GM12878 (cell line): ENCODE measurements at regions not wholly inside any gene's neighbourhood (a gene's known extent, or its start where the extent isn't known, plus 50 kb on each side); places are given as distances from the start of the nearest gene placed in this dataset.

Experiments used
- ATAC-seq: fragments of 200-7000 bp; cut with Tn5 transposase; 3 replicates; pipeline ENCODE4 v1.9.1; 2020; ENCODE audit warnings: mild to moderate bottlenecking, moderate library complexity
- BruUV-seq: library from RNA; stranded (reverse); fragments of 400-500 nt; replicated peaks from 2 replicates; lab custom pipeline; 2021; lab: Mats Ljungman, UMichigan
- CTCF ChIA-PET: fragments of 300-600 bp; sonication (Branson Sonifier 250); formaldehyde crosslinking; extraction: SDS; loops from one replicate; lab custom pipeline; 2021; ENCODE audit warnings: inconsistent platforms; lab: Yijun Ruan, JAX
- POLR2A ChIA-PET: fragments of 350-600 bp; formaldehyde crosslinking; extraction: SDS; loops from one replicate; lab custom pipeline; 2021; ENCODE audit warnings: inconsistent platforms; lab: Charles Lee
- RAD21 ChIA-PET: fragments of 300-600 bp; sonication (Branson Sonifier 250); formaldehyde crosslinking; loops from one replicate; lab custom pipeline; 2023; ENCODE audit warnings: antibody characterized with exemption; ENCODE audit not compliant: unreplicated experiment; lab: Charles Lee
- SMC1A ChIA-PET: fragments of 300-600 bp; sonication (Branson Sonifier 250); formaldehyde crosslinking; loops from one replicate; lab custom pipeline; 2023; ENCODE audit not compliant: unreplicated experiment, uncharacterized antibody; lab: Charles Lee
- DNase-seq: peaks from one replicate; pipeline ENCODE4 v3.0.0-alpha.2; 2011; ENCODE audit warnings: low read depth, low spot score
- FAIRE-seq: peaks from 3 replicates; lab custom pipeline; 2011; peaks lifted over from hg19 to GRCh38; lab: Jason Lieb, UNC
- H2AFZ ChIP-seq: 2 replicates; pipeline ENCODE4 v1.6.0; 2011; ENCODE audit warnings: low read depth, low read length, control low read depth; ENCODE audit not compliant: control insufficient read depth
- H3K27ac ChIP-seq: 2 replicates; pipeline ENCODE4 v1.5.1; 2011; ENCODE audit warnings: control low read depth; ENCODE audit not compliant: control insufficient read depth, insufficient read depth
- H3K27me3 ChIP-seq, 2 experiments: replicated peaks in 1 of 2; 2 replicates each; pipeline versions ENCODE4 v1.6.0 to v1.6.1; 2011; ENCODE audit warnings: low read length in 1 of 2; ENCODE audit not compliant: control insufficient read depth in 2 of 2, insufficient read depth in 2 of 2
- H3K36me3 ChIP-seq, 2 experiments: 2 replicates each; pipeline ENCODE4 v1.5.1; 2011; ENCODE audit warnings: low read length in 1 of 2; ENCODE audit not compliant: control insufficient read depth in 2 of 2, insufficient read depth in 2 of 2
- H3K4me1 ChIP-seq: 2 replicates; pipeline ENCODE4 v1.6.1; 2011; ENCODE audit warnings: mild to moderate bottlenecking, low read length, moderate library complexity, mixed read lengths; ENCODE audit not compliant: control insufficient read depth, insufficient read depth
- H3K4me2 ChIP-seq: 2 replicates; pipeline ENCODE4 v1.6.0; 2011; ENCODE audit warnings: control low read depth; ENCODE audit not compliant: control insufficient read depth, insufficient read depth
- H3K4me3 ChIP-seq: fragments of 200-600 bp; sonication (generic); 2 replicates; pipeline ENCODE4 v1.5.1; 2016
- H3K79me2 ChIP-seq: 2 replicates; pipeline ENCODE4 v1.6.0; 2011; ENCODE audit warnings: low read length; ENCODE audit not compliant: control insufficient read depth, insufficient read depth
- H3K9ac ChIP-seq: 2 replicates; pipeline ENCODE4 v1.8.0; 2011; ENCODE audit warnings: low read length, control low read depth, mixed read lengths; ENCODE audit not compliant: control insufficient read depth, insufficient read depth
- H3K9me3 ChIP-seq: replicated peaks from 3 replicates; pipeline ENCODE4 v1.5.1; 2011; ENCODE audit warnings: mild to moderate bottlenecking, low read length; ENCODE audit not compliant: control insufficient read depth, insufficient read depth
- H4K20me1 ChIP-seq: 2 replicates; pipeline ENCODE4 v1.6.0; 2011; ENCODE audit not compliant: control insufficient read depth, insufficient read depth
- ATF7 ChIP-seq: fragments of 450-650 bp; IDR thresholded peaks from 2 replicates; pipeline ENCODE4 v1.6.1; 2016; ENCODE audit warnings: low read depth, mild to moderate bottlenecking
- CEBPB ChIP-seq, 2 experiments: fragments of 150-350 bp in 1 of 2; IDR thresholded peaks; 2 replicates each; pipeline ENCODE4 v1.6.1; 2012 to 2014; ENCODE audit warnings: low read depth in 2 of 2, low read length in 2 of 2, borderline replicate concordance in 1 of 2, inconsistent platforms in 1 of 2
- FOXM1 ChIP-seq: IDR thresholded peaks from 2 replicates; pipeline ENCODE4 v1.6.1; 2012; ENCODE audit warnings: low read depth, mild to moderate bottlenecking, inconsistent platforms, low read length, moderate library complexity
- HDAC2 ChIP-seq: fragments of 200-600 bp; sonication (generic); IDR thresholded peaks from 2 replicates; pipeline ENCODE4 v1.6.1; 2017
- JUND ChIP-seq: IDR thresholded peaks from 2 replicates; pipeline ENCODE4 v1.6.1; 2012; ENCODE audit warnings: low read depth, mild to moderate bottlenecking, low read length, improper control_type of control experiment, moderate library complexity
- MEF2A ChIP-seq: IDR thresholded peaks from 2 replicates; pipeline ENCODE4 v1.6.1; 2011; ENCODE audit warnings: low read depth, mild to moderate bottlenecking, low read length, moderate library complexity; ENCODE audit not compliant: insufficient read depth
- MTA2 ChIP-seq: fragments of 450-650 bp; IDR thresholded peaks from 2 replicates; pipeline ENCODE4 v1.6.1; 2016; ENCODE audit warnings: low read depth, mild to moderate bottlenecking, moderate library complexity
- MTA3 ChIP-seq: IDR thresholded peaks from 2 replicates; pipeline ENCODE4 v1.6.1; 2012; ENCODE audit warnings: low read length, inconsistent platforms, borderline replicate concordance
- MXI1 ChIP-seq: fragments of 150-350 bp; IDR thresholded peaks from 2 replicates; pipeline ENCODE4 v1.6.1; 2011; ENCODE audit warnings: low read depth, mild to moderate bottlenecking, inconsistent platforms, low read length, improper control_type of control experiment
- NR2C2 ChIP-seq: IDR thresholded peaks from 2 replicates; pipeline ENCODE4 v1.6.1; 2011; ENCODE audit warnings: borderline replicate concordance, low read depth; ENCODE audit not compliant: control insufficient read depth, insufficient read length
- RAD21 ChIP-seq: IDR thresholded peaks from 2 replicates; pipeline ENCODE4 v1.6.1; 2011; ENCODE audit warnings: mild to moderate bottlenecking, low read depth, low read length, moderate library complexity; ENCODE audit not compliant: insufficient read depth
- RAD51 ChIP-seq: fragments of 450-650 bp; IDR thresholded peaks from 2 replicates; pipeline ENCODE4 v1.6.1; 2016; ENCODE audit warnings: moderate library complexity, mild to moderate bottlenecking, inconsistent platforms
- RELA ChIP-seq: fragments of 450-650 bp; IDR thresholded peaks from 2 replicates; pipeline ENCODE4 v1.8.0; 2014; ENCODE audit warnings: borderline replicate concordance; ENCODE audit not compliant: partially characterized antibody
- SMARCA5 ChIP-seq: fragments of 450-650 bp; IDR thresholded peaks from 2 replicates; pipeline ENCODE4 v1.6.1; 2017; ENCODE audit warnings: mild to moderate bottlenecking
- SP1 ChIP-seq: IDR thresholded peaks from one replicate; pipeline ENCODE4 v1.6.1; 2011; ENCODE audit warnings: low read depth, low read length
- SREBF1 ChIP-seq: IDR thresholded peaks from 2 replicates; pipeline ENCODE4 v1.6.1; 2012; ENCODE audit warnings: mild to moderate bottlenecking, low read length
- ZBTB40 ChIP-seq: fragments of 450-650 bp; IDR thresholded peaks from 2 replicates; pipeline ENCODE4 v1.6.1; 2016; ENCODE audit warnings: mild to moderate bottlenecking, moderate library complexity, borderline replicate concordance
- WGBS: methylation state at CpG from one replicate; pipeline ENCODE4 v1.1.6; 2016; ENCODE audit warnings: low lambda C conversion rate; ENCODE audit not compliant: insufficient replicate concordance, insufficient coverage; ENCODE audit errors: missing lambda C conversion rate; 5-methylcytosine and 5-hydroxymethylcytosine counted together
- in situ Hi-C: fragments of 300-500 bp; cut with MboI; formaldehyde crosslinking; loops from 9 replicates; pipeline ENCODE4 v1.14.3; 2018; ENCODE audit warnings: mixed read lengths
- intact Hi-C: fragments of 100-400 bp; cut with micrococcal nuclease; formaldehyde crosslinking; loops from one replicate; pipeline ENCODE4 v1.14.2; 2022; ENCODE audit not compliant: unreplicated experiment

- CTCF ChIA-PET: interaction anchor here (0.7 kb wide), 1 partner anchor 53 kb away, joined by 3 read pairs; no protein-coding TSS in a partner anchor
- no peaks in the 10 kb centered on the region for H3K36me3 ChIP-seq
- no peaks in the 10 kb centered on the region for H3K79me2 ChIP-seq
- no peak for TF ChIP-seq HDAC2
- no peak for TF ChIP-seq MTA3
- FAIRE-seq (no peak), DNase-seq (no peak), ATAC-seq (no peak)
- RAD21 ChIA-PET: no interaction called here
- no peak overlapping the region for H3K4me3 ChIP-seq
- peaks cover 0 to 2% of the 10 kb centered on the region in 2 experiments; a peak in 1 of 4 replicates for H3K27me3 ChIP-seq
- intact Hi-C loops (no loop called here), in situ Hi-C loops (no loop called here)
- POLR2A ChIA-PET: no interaction called here
- H3K4me2 ChIP-seq: no peak overlapping the region
- no peak overlapping the region for H2AFZ ChIP-seq
- SMC1A ChIA-PET: no interaction called here
- WGBS: 52% methylated on average over 2 of the region's 2 CpGs
- no peaks in the 10 kb centered on the region for H3K9me3 ChIP-seq
- H3K27ac ChIP-seq: no peak overlapping the region
- H3K4me1 ChIP-seq: no peaks in the 10 kb centered on the region
- no peaks in the 10 kb centered on the region for H4K20me1 ChIP-seq
- BruUV-seq: no TSS peak
- no peak overlapping the region for H3K9ac ChIP-seq
Measured at GRCh38 chr7:25739143-25739542, 412.9 kb upstream of the NFE2L3 start.

- H3K9me3 ChIP-seq: no peaks in the 10 kb centered on the region
- intact Hi-C loops: no loop called here
- ATAC-seq: no peak
- BruUV-seq: no TSS peak
- FAIRE-seq: no peak
- ChIA-PET RAD21 (no interaction called here), CTCF (no interaction called here), SMC1A (no interaction called here), POLR2A (no interaction called here)
- H3K9ac ChIP-seq: no peak overlapping the region
- H3K27ac ChIP-seq: no peak overlapping the region
- H2AFZ ChIP-seq: no peak overlapping the region
- H4K20me1 ChIP-seq: no peaks in the 10 kb centered on the region
- H3K4me3 ChIP-seq: no peak overlapping the region
- in situ Hi-C loops: no loop called here
- H3K36me3 ChIP-seq: no peaks in the 10 kb centered on the region
- no peaks in the 10 kb centered on the region for H3K4me1 ChIP-seq
- H3K4me2 ChIP-seq: no peak overlapping the region
- WGBS: 8% methylated on average over 3 of the region's 3 CpGs
- no peaks in the 10 kb centered on the region; a peak in 1 of 4 replicates for H3K27me3 ChIP-seq
- H3K79me2 ChIP-seq: no peaks in the 10 kb centered on the region
- no peak for DNase-seq
- TF ChIP-seq NR2C2 (no peak), SMARCA5 (no peak), CEBPB (IDR thresholded peaks at IDR 0.05; ENCODE audit: borderline replicate concordance in 1 of 2, low read depth in 2 of 2, low read length in 2 of 2) (no peak), MXI1 (no peak), ZBTB40 (no peak), SP1 (no peak), RELA (no peak), RAD21 (no peak), MEF2A (no peak), FOXM1 (no peak), SREBF1 (no peak), ATF7 (no peak), RAD51 (no peak), MTA2 (no peak), JUND (no peak)
Measured at GRCh38 chr7:25742316-25742715, 409.7 kb upstream of the NFE2L3 start.
